Spleen (tissue), 7 donors: ENCODE measurements at regions not wholly inside any gene's neighbourhood (a gene's known extent, or its start where the extent isn't known, plus 50 kb on each side); places are given as distances from the start of the nearest gene placed in this dataset.

Experiments used
- POLR2A ChIP-seq, 3 donors: fragments of 450-650 bp; IDR thresholded peaks; one replicate each; pipeline ENCODE4 v1.5.1; 2017; ENCODE audit warnings: antibody characterized with exemption in 3 of 3, mild to moderate bottlenecking in 1 of 3
- POLR2AphosphoS5 ChIP-seq, 3 donors: sonication (generic); formaldehyde crosslinking; IDR thresholded peaks; one replicate each; pipeline ENCODE4 v1.5.1; 2017; ENCODE audit warnings: antibody characterized with exemption in 3 of 3
- TF ChIP-seq, protein P1 (sequence below), 11 experiments: fragments of 200-600 bp in 7 of 11; fragments of 450-650 bp in 4 of 11; sonication (generic) in 4 of 11; IDR thresholded peaks in 8 of 11; conservative IDR thresholded peaks in 3 of 11; 1 replicate in 7 of 11; 2 replicates in 4 of 11; pipeline versions ENCODE4 v1.4.0 to v1.8.0; 2016 to 2021; ENCODE audit warnings: antibody characterized with exemption in 11 of 11, inconsistent platforms in 4 of 11, mild to moderate bottlenecking in 1 of 11
- donor health status: DM: no; HTN: no; CAD: no; lungs with moderate emphysema.
- donor health status: DM: no; HTN: no; CAD: no.
- donor health status: DM: no; HTN: no; CAD: no.

DNA sequence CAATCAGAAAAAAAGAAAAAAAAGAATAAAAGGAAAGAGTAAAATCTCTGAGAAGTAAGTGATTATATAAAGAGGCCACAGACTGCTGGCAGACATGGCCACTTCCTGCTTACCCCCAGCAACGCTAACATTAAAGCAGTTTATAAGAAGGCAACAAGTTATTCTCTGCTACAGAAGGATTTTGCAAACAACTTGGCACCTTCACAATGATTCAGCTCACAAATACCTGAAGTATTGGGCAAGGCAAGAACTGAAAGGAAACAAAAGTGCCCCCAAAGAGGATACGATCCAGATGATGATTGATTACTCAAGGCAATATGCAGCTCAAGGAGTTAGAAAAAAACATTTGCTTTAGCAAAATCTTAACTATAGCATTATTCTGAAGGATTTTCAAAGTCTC is 718.8 kb downstream of the KLHL13 start:
- TF ChIP-seq POLR2A (IDR thresholded peaks at IDR 0.05) = no peak
- TF ChIP-seq, protein P1, sequence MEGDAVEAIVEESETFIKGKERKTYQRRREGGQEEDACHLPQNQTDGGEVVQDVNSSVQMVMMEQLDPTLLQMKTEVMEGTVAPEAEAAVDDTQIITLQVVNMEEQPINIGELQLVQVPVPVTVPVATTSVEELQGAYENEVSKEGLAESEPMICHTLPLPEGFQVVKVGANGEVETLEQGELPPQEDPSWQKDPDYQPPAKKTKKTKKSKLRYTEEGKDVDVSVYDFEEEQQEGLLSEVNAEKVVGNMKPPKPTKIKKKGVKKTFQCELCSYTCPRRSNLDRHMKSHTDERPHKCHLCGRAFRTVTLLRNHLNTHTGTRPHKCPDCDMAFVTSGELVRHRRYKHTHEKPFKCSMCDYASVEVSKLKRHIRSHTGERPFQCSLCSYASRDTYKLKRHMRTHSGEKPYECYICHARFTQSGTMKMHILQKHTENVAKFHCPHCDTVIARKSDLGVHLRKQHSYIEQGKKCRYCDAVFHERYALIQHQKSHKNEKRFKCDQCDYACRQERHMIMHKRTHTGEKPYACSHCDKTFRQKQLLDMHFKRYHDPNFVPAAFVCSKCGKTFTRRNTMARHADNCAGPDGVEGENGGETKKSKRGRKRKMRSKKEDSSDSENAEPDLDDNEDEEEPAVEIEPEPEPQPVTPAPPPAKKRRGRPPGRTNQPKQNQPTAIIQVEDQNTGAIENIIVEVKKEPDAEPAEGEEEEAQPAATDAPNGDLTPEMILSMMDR (IDR thresholded peaks at IDR 0.05 in 8 of 11, conservative IDR thresholded peaks at IDR 0.05 in 3 of 11) = no peak
- TF ChIP-seq POLR2AphosphoS5 (IDR thresholded peaks at IDR 0.05) = no peak
